H9 (cell line): ENCODE measurements at regions not wholly inside any gene's neighbourhood (a gene's known extent, or its start where the extent isn't known, plus 50 kb on each side); places are given as distances from the start of the nearest gene placed in this dataset.

Experiments
- DNase-seq: peaks from one replicate; pipeline ENCODE4 v3.0.0-alpha.2; 2017
- H2AFZ ChIP-seq: one replicate; pipeline ENCODE4 v1.6.1; 2013; ENCODE audit warnings: mild to moderate bottlenecking, low read length, control low read depth, moderate library complexity
- H2AK5ac ChIP-seq: 2 replicates; pipeline ENCODE4 v1.6.1; 2013; ENCODE audit warnings: low read length, control low read depth, mixed read lengths; ENCODE audit not compliant: insufficient read length
- H2BK120ac ChIP-seq: one replicate; pipeline ENCODE4 v1.6.1; 2013; ENCODE audit warnings: low read depth, mild to moderate bottlenecking, low read length, control low read depth, inconsistent platforms; ENCODE audit not compliant: poor library complexity, severe bottlenecking
- H2BK12ac ChIP-seq: 2 replicates; pipeline ENCODE4 v1.6.1; 2013; ENCODE audit warnings: low read length, control low read depth, mixed read lengths, low read depth; ENCODE audit not compliant: insufficient read length
- H2BK15ac ChIP-seq: 2 replicates; pipeline ENCODE4 v1.6.1; 2013; ENCODE audit warnings: low read depth, low read length, control low read depth
- H2BK20ac ChIP-seq: one replicate; pipeline ENCODE4 v1.6.1; 2013; ENCODE audit warnings: low read depth, mild to moderate bottlenecking, low read length, control low read depth, inconsistent platforms; ENCODE audit not compliant: poor library complexity, severe bottlenecking
- H2BK5ac ChIP-seq: 2 replicates; pipeline ENCODE4 v1.6.1; 2013; ENCODE audit warnings: low read length, control low read depth, mixed read lengths; ENCODE audit not compliant: insufficient read length
- H3K14ac ChIP-seq: 2 replicates; pipeline ENCODE4 v1.6.1; 2013; ENCODE audit warnings: low read length, control low read depth; ENCODE audit not compliant: insufficient read depth
- H3K18ac ChIP-seq: 2 replicates; pipeline ENCODE4 v1.6.1; 2013; ENCODE audit warnings: low read depth, mild to moderate bottlenecking, mixed read lengths, low read length, control low read depth; ENCODE audit not compliant: insufficient read length
- H3K23ac ChIP-seq: 2 replicates; pipeline ENCODE4 v1.6.1; 2013; ENCODE audit warnings: low read length, control low read depth, mixed read lengths, low read depth; ENCODE audit not compliant: insufficient read length
- H3K23me2 ChIP-seq: 2 replicates; pipeline ENCODE4 v1.6.1; 2013; ENCODE audit warnings: low read depth, mild to moderate bottlenecking, mixed read lengths, low read length, control low read depth; ENCODE audit not compliant: insufficient read length, poor library complexity, severe bottlenecking
- H3K27ac ChIP-seq: 2 replicates; pipeline ENCODE4 v1.5.1; 2013; ENCODE audit warnings: low read length, control low read depth, mixed read lengths, low read depth; ENCODE audit not compliant: insufficient read length
- H3K27me3 ChIP-seq: 2 replicates; pipeline ENCODE4 v1.6.1; 2013; ENCODE audit warnings: low read length, control low read depth, inconsistent platforms; ENCODE audit not compliant: insufficient read depth
- H3K4ac ChIP-seq: 2 replicates; pipeline ENCODE4 v1.6.1; 2013; ENCODE audit warnings: low read depth, mild to moderate bottlenecking, control low read depth, inconsistent platforms, low read length, moderate library complexity
- H3K4me1 ChIP-seq: 2 replicates; pipeline ENCODE4 v1.6.1; 2013; ENCODE audit warnings: low read length, control low read depth, inconsistent platforms; ENCODE audit not compliant: insufficient read depth
- H3K4me2 ChIP-seq: 2 replicates; pipeline ENCODE4 v1.6.1; 2013; ENCODE audit warnings: low read length, control low read depth, mixed read lengths; ENCODE audit not compliant: insufficient read length, insufficient read depth
- H3K56ac ChIP-seq: 2 replicates; pipeline ENCODE4 v1.6.1; 2013; ENCODE audit warnings: low read depth, mild to moderate bottlenecking, mixed read lengths, low read length, control low read depth; ENCODE audit not compliant: insufficient read length
- H3K79me1 ChIP-seq: 2 replicates; pipeline ENCODE4 v1.6.1; 2013; ENCODE audit warnings: low read depth, mild to moderate bottlenecking, moderate library complexity, low read length, control low read depth, inconsistent platforms; ENCODE audit not compliant: insufficient read depth, poor library complexity, severe bottlenecking
- H3K79me2 ChIP-seq: 2 replicates; pipeline ENCODE4 v1.6.1; 2013; ENCODE audit warnings: low read length, control low read depth, inconsistent platforms; ENCODE audit not compliant: insufficient read depth
- H3K9ac ChIP-seq: 2 replicates; pipeline ENCODE4 v1.6.1; 2013; ENCODE audit warnings: low read length, control low read depth, mixed read lengths; ENCODE audit not compliant: insufficient read length; ENCODE audit errors: extremely low read depth
- H3K9me3 ChIP-seq: one replicate; pipeline ENCODE4 v1.6.1; 2013; ENCODE audit warnings: low read depth, low read length, inconsistent platforms; ENCODE audit not compliant: control insufficient read depth
- H3T11ph ChIP-seq: one replicate; pipeline ENCODE4 v1.6.1; 2013; ENCODE audit warnings: mild to moderate bottlenecking, low read length, control low read depth, inconsistent platforms
- H4K20me1 ChIP-seq: one replicate; pipeline ENCODE4 v1.6.1; 2013; ENCODE audit not compliant: control insufficient read depth, insufficient read length, insufficient read depth
- H4K5ac ChIP-seq: 2 replicates; pipeline ENCODE4 v1.6.1; 2013; ENCODE audit warnings: low read depth, mild to moderate bottlenecking, mixed read lengths, low read length, control low read depth; ENCODE audit not compliant: insufficient read length
- H4K8ac ChIP-seq: replicated peaks from 2 replicates; pipeline ENCODE4 v1.6.1; 2013; ENCODE audit warnings: low read length, control low read depth, mixed read lengths, low read depth; ENCODE audit not compliant: insufficient read length
- H4K91ac ChIP-seq: 2 replicates; pipeline ENCODE4 v1.6.1; 2013; ENCODE audit warnings: low read depth, mild to moderate bottlenecking, moderate library complexity, mixed read lengths, low read length, control low read depth; ENCODE audit not compliant: insufficient read length
- H3K27ac Mint-ChIP-seq, 3 experiments: 2 replicates in 2 of 3; 3 replicates in 1 of 3; pipeline ENCODE4 v1.8.0; 2020 to 2021; ENCODE audit warnings: mixed read lengths in 3 of 3, mild to moderate bottlenecking in 1 of 3, moderate library complexity in 1 of 3
- H3K27me3 Mint-ChIP-seq: 2 replicates; pipeline ENCODE4 v1.8.0; 2021; ENCODE audit warnings: low read depth, mild to moderate bottlenecking, moderate library complexity, mixed read lengths
- H3K36me3 Mint-ChIP-seq, 3 experiments: 2 replicates in 2 of 3; 3 replicates in 1 of 3; pipeline ENCODE4 v1.8.0; 2020 to 2021; ENCODE audit warnings: low read depth in 3 of 3, mixed read lengths in 3 of 3; ENCODE audit not compliant: insufficient read depth in 1 of 3
- H3K4me1 Mint-ChIP-seq, 2 experiments: 2 replicates each; pipeline ENCODE4 v1.8.0; 2020; ENCODE audit warnings: mixed read lengths in 2 of 2
- H3K4me3 Mint-ChIP-seq, 2 experiments: 2 replicates in 1 of 2; 3 replicates in 1 of 2; pipeline ENCODE4 v1.8.0; 2020 to 2021; ENCODE audit warnings: mild to moderate bottlenecking in 2 of 2, mixed read lengths in 2 of 2, moderate library complexity in 1 of 2
- H3K9me3 Mint-ChIP-seq, 2 experiments: 2 replicates in 1 of 2; 3 replicates in 1 of 2; pipeline ENCODE4 v1.8.0; 2020; ENCODE audit warnings: mild to moderate bottlenecking in 2 of 2, mixed read lengths in 2 of 2, moderate library complexity in 1 of 2
- WGBS: extraction: QIAGEN DNeasy Blood & Tissue Kit; methylation state at CpG from one replicate; pipeline ENCODE4 v1.1.7; 2013; ENCODE audit warnings: missing lambda C conversion rate, low lambda C conversion rate, mixed read lengths; ENCODE audit not compliant: insufficient read length; ENCODE audit errors: extremely low coverage; 5-methylcytosine and 5-hydroxymethylcytosine counted together
- TF ChIP-seq, protein P1 (sequence below): fragments of 200-600 bp; sonication (generic); conservative IDR thresholded peaks from 3 replicates; pipeline ENCODE4 v1.8.0; 2021; ENCODE audit warnings: antibody characterized with exemption, mild to moderate bottlenecking

GRCh38 chr5:3249401-3249800, 346.2 kb upstream of the IRX1 start:
- no peaks in the 10 kb centered on the region for H3K23me2 ChIP-seq
- no CpG with 5 or more reads among the region's 2 CpGs for WGBS
- H3K4me1 Mint-ChIP-seq = peaks cover 23 to 31% of the 10 kb centered on the region in 2 experiments

More at GRCh38 chr5:3249401-3249800, 346.2 kb upstream of the IRX1 start:
- Histone ChIP-seq H4K5ac (no peak overlapping the region), H2BK120ac (no peak overlapping the region), H4K91ac (no peak overlapping the region), H3K79me2 (no peaks in the 10 kb centered on the region), H3K56ac (no peak overlapping the region), H3T11ph (no peak overlapping the region), H2BK20ac (no peak overlapping the region), H2BK12ac (no peak overlapping the region), H3K14ac (no peak overlapping the region), H3K27me3 (no peaks in the 10 kb centered on the region), H3K23ac (no peak overlapping the region), H3K9me3 (no peaks in the 10 kb centered on the region), H3K27ac (no peak overlapping the region), H3K79me1 (no peaks in the 10 kb centered on the region), H4K8ac (no peak overlapping the region), H2BK15ac (no peak overlapping the region), H2AK5ac (no peak overlapping the region), H4K20me1 (no peaks in the 10 kb centered on the region), H2AFZ (no peak overlapping the region), H3K4ac (no peak overlapping the region), H3K18ac (no peak overlapping the region), H3K4me1 (peaks cover 2% of the 10 kb centered on the region; the same call in 1 of the 2 replicates), H3K9ac (no peak overlapping the region), H2BK5ac (no peak overlapping the region), H3K4me2 (no peak overlapping the region)
- Mint-ChIP-seq H3K9me3 (no peaks in the 10 kb centered on the region; a peak in 1 of 5 replicates), H3K36me3 (no peaks in the 10 kb centered on the region; a peak in 1 of 7 replicates), H3K27me3 (peaks cover 9% of the 10 kb centered on the region), H3K4me3 (no peak overlapping the region), H3K27ac (no peak overlapping the region)
- no peak for DNase-seq
- TF ChIP-seq, protein P1, sequence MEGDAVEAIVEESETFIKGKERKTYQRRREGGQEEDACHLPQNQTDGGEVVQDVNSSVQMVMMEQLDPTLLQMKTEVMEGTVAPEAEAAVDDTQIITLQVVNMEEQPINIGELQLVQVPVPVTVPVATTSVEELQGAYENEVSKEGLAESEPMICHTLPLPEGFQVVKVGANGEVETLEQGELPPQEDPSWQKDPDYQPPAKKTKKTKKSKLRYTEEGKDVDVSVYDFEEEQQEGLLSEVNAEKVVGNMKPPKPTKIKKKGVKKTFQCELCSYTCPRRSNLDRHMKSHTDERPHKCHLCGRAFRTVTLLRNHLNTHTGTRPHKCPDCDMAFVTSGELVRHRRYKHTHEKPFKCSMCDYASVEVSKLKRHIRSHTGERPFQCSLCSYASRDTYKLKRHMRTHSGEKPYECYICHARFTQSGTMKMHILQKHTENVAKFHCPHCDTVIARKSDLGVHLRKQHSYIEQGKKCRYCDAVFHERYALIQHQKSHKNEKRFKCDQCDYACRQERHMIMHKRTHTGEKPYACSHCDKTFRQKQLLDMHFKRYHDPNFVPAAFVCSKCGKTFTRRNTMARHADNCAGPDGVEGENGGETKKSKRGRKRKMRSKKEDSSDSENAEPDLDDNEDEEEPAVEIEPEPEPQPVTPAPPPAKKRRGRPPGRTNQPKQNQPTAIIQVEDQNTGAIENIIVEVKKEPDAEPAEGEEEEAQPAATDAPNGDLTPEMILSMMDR = no peak
